B cell (primary cell): ENCODE measurements at regions not wholly inside any gene's neighbourhood (a gene's known extent, or its start where the extent isn't known, plus 50 kb on each side); places are given as distances from the start of the nearest gene placed in this dataset.

Source experiments
- EZH2 ChIP-seq: IDR thresholded peaks from 2 replicates; pipeline ENCODE4 v1.6.1; 2012; ENCODE audit warnings: borderline replicate concordance, low read depth, mild to moderate bottlenecking, moderate library complexity, low read length; ENCODE audit not compliant: insufficient read depth, poor library complexity, severe bottlenecking
- TF ChIP-seq, protein P1 (sequence below): fragments of 200-600 bp; IDR thresholded peaks from one replicate; pipeline ENCODE4 v1.8.0; 2022; ENCODE audit warnings: antibody characterized with exemption, mild to moderate bottlenecking

DNA sequence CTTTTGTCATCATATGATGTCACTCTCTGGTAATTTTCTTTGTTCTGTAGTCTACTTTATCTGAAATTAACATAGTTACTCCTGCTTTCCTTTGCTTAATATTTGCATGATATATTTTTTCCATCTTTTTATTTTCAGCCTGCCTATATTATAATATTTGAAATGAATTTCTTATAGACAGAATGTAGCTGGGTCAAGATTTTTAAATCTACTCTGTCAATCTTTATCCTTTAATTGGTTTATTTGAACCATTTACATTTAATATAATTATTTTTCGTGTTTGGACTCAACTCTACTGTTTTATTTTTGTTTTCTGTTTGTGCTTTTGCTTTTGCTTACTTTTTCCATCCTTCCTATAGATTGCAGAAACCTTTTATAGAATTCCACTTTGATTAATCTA, 118.0 kb downstream of the FOXD1 start:
- TF ChIP-seq, protein P1, sequence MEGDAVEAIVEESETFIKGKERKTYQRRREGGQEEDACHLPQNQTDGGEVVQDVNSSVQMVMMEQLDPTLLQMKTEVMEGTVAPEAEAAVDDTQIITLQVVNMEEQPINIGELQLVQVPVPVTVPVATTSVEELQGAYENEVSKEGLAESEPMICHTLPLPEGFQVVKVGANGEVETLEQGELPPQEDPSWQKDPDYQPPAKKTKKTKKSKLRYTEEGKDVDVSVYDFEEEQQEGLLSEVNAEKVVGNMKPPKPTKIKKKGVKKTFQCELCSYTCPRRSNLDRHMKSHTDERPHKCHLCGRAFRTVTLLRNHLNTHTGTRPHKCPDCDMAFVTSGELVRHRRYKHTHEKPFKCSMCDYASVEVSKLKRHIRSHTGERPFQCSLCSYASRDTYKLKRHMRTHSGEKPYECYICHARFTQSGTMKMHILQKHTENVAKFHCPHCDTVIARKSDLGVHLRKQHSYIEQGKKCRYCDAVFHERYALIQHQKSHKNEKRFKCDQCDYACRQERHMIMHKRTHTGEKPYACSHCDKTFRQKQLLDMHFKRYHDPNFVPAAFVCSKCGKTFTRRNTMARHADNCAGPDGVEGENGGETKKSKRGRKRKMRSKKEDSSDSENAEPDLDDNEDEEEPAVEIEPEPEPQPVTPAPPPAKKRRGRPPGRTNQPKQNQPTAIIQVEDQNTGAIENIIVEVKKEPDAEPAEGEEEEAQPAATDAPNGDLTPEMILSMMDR = no peak
- TF ChIP-seq EZH2 = no peak
